GM12892 (cell line): ENCODE measurements at regions not wholly inside any gene's neighbourhood (a gene's known extent, or its start where the extent isn't known, plus 50 kb on each side); places are given as distances from the start of the nearest gene placed in this dataset.
A peak's percentile ranks its signal among the peaks of the same experiment; 100 is the strongest.

Experiments
- DNase-seq: peaks from one replicate; pipeline ENCODE4 v3.0.0; 2011; ENCODE audit not compliant: insufficient read length
- FAIRE-seq: peaks from 2 replicates; lab custom pipeline; 2011; peaks lifted over from hg19 to GRCh38; lab: Jason Lieb, UNC
- POLR2A ChIP-seq: IDR thresholded peaks from 2 replicates; pipeline ENCODE4 v1.6.1; 2011; ENCODE audit warnings: low read depth, low read length, control low read depth
- POLR2AphosphoS5 ChIP-seq: IDR thresholded peaks from 2 replicates; pipeline ENCODE4 v1.6.1; 2011; ENCODE audit warnings: low read depth, low read length, control low read depth
- TAF1 ChIP-seq: IDR thresholded peaks from 2 replicates; pipeline ENCODE4 v1.6.1; 2011; ENCODE audit warnings: low read depth, mild to moderate bottlenecking, control low read depth, low read length, borderline replicate concordance

DNA sequence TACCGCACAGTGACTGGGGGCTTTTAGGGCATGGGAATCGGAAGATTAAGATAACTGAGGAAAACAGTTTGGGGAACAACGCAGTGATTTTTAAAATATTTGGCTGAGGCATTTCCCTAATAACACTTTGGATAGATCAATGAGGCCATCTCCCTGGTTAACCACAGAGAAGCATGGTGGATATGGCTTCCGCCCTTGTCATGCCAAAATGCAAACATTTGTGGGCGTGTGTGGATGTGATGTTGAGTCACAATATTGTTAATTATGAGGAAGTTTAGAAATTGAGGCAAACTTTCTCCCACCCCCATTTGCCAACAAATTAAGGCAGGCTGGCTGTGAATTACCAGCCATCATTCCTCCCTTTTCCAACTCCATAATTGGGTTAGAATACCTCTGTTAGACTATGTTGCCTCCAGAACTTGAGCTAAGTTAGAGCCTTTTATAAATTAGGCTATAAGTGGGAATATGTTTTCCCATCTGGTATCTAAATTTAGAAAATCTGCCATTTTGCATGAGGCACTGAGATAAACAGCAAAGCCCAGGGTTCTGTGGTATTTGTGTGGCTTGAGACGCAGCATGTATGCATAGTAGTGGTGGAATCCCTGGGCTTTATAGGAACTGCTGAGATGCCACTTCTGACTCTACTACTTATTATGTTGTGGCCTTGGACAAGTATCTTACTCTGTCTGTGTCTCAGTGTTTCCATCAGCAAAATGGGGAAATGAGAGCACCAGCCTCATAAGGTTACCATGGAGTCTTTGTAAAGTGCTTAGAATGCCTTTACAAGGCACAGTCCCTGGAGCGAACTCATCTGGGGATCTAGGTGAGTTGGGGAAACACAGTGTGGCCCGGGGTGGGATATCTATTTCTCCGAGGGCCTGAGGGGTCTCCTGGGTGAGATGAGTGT, 154.6 kb downstream of the C1orf94 start:
- DNase-seq (no peak), FAIRE-seq (no peak)
- TF ChIP-seq POLR2AphosphoS5 (no peak), POLR2A (no peak), TAF1 (no peak)

DNA sequence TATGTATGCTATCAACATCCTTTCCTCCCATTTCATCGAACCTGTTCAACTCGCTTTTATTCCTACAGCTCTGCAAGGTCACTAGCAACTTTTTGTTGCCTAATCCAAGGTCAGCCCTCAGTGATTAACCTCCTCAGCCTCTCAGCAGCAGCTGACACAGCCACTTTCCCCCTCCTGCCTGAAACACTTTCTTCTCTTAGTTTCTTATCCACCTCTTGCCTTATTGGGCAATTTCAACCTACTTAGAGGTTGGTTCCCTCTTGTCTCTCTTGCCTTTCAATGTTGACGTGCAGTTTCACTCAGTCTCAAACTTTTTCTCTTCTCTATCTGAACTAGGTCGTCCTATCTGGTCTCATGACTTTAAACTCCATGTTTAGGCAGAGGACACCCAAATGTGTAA, 156.3 kb downstream of the C1orf94 start:
- DNase-seq (no peak), FAIRE-seq (no peak)
- TF ChIP-seq POLR2A (no peak), POLR2AphosphoS5 (no peak), TAF1 (no peak)

DNA sequence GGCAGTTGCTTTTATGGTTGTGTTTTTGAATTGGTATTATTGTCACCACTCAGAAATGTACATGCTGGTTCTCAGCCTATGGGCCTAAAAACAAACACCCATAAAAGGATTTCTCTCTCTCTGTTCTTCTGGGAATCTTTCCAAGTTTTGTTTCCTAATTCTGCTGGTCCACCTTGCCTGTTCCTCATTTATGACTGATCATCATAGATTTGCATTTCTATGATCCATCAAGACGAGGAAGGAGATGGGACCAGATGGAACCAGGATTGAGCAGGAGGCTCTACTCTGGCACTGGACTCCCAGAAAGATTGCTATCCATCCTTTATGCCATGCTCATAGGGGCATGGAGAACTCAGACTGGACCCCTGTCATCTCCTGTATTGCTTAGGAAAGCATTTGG, 162.2 kb downstream of the C1orf94 start:
- FAIRE-seq, result no peak
- TF ChIP-seq POLR2AphosphoS5 (no peak), POLR2A (no peak), TAF1 (no peak)
- no peak for DNase-seq

DNA sequence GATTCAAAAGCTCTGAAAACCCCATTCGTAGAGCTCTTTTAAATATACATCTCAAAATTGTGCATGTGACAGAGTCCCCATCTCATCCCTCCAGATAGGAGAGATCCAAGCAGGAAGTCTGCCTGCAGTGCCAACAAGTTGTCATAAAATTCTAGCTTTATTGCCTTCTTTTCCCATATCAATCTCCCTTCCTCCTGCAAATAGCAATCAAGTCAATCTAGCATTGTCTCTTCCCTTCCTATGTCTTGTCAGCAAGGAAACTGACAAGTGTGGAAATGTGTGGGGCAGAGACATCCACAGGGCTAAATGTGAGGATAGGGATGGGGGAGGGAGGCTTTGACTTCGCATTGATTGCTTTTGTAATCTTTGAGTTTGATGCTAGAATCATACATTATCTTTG, 165.2 kb downstream of the C1orf94 start:
- no peak for DNase-seq
- FAIRE-seq, result no peak

DNA sequence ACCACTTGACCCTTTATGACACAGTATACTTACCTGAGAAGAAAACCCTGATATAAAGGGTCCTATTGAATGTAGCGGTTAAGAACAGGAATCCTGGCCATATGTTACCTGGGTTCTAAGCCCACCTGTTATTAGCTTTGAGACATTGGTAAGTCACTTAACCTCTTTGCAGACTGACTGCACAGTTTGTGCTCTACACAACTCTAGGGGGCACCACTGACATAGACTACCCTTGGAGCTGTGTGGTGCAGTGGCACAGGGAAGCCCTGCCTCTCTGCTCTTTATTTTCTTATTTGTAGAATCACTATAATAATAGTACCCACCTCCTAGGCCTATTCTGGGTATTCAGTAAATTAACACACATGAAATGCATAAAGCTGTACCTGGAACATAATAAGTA, 165.6 kb downstream of the C1orf94 start:
- DNase-seq (no peak), FAIRE-seq (no peak)
- TF ChIP-seq POLR2AphosphoS5 (no peak), TAF1 (no peak), POLR2A (no peak)

More for the DNA sequence above, 165.2 kb downstream of the C1orf94 start:
- TF ChIP-seq POLR2A (no peak), TAF1 (no peak), POLR2AphosphoS5 (no peak)

DNA sequence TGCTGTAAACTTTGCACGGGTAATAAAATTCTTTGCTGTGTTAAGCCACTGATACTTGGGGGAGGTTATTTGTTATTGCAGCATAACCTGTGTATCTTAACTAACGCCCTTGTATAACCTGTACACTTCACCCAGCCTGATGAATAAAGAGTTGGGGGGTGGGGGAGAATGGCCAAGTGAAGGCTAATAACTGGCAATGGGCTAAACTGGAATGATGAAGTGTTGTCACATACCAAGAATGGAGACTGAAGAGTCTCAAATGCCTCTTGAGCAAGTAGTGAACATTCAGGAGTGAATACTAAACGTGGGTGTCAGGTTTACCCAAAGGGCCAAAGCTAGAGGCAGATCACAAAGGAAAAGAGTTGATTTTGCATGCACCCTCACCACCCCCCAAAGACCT, 169.4 kb downstream of the C1orf94 start:
- no peak for TF ChIP-seq TAF1
- no peak for TF ChIP-seq POLR2AphosphoS5
- FAIRE-seq (no peak), DNase-seq (no peak)

DNA sequence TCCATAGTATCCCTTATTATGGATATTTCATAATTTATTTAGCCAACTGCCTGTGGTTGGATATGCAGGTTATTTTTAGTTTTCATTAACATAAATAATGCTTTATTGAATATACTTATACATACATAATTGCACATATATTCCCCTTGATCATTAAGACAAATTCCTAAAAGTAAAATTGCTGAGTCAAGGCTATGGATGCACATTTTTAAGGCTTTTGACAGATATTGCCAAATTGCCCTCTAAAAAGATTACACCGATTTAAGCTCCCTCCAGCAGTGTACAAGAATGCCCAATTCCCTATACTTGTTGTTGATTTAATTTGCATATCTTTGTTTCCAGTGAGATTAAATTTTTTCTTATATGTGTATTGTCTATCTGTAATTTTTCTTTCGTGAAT, 176.7 kb downstream of the C1orf94 start:
- TF ChIP-seq POLR2A, result no peak
- TF ChIP-seq TAF1, result no peak
- no peak for TF ChIP-seq POLR2AphosphoS5
- FAIRE-seq, result no peak
- no peak for DNase-seq

DNA sequence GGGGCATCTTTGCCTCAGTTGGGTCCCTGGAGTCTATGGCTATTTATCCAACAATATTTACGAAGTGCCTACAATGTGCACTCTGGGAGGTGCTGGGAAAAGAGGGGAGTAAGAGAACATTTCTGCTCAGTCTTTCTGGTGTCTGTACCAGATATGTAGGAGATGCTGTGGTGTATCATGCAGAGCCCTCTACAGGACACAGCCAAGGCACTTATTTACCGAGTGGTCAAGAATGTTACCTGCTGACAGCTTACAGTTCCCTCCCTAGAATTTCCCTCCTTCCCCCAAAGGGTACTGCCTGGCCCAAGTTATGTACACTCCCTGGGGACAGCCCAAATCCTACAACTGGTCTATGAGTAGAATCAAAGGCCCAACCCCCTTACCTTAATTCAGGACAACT, 177.7 kb downstream of the C1orf94 start:
- TF ChIP-seq POLR2AphosphoS5 (no peak), POLR2A (no peak), TAF1 (no peak)
- DNase-seq (no peak), FAIRE-seq (no peak)

DNA sequence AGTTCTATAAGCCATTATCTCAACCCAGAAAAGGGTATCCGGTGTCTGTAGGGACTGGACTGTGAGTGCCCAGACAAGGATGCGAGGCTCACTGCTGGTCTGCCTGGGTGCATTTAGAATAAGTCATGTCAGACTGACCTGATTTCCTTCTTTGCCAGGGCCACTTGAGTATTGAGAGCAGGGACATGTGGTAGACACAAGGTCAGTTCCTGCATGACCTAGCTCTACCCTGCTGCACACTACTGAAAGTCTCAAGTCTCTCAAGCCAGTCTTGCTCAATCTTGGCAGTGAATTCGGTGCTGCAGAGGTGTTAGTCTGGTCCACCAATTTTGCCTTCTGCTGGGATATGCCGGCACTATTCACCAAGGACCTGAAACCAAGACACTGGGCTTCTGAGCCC, 180.1 kb downstream of the C1orf94 start:
- TF ChIP-seq POLR2AphosphoS5 (no peak), TAF1 (no peak), POLR2A (no peak)
- FAIRE-seq (no peak), DNase-seq (no peak)

DNA sequence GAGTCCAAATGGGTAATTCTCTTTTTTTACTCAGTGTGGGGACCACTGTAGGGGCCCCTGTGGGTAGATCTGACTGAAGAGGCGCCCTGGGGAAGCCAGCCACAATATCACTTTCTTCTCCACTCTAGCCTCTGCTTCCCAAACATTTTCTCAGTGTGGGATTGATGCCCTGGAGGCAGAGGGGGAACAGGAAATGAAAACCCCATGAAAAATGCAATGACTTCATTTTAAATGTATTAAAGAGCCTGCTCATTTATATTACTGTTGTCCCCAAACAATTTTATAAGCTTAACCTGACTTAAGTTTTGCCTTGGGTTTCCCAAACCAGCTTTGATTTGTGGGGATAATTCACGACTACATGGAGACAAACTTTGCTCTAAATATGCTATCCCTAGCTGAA, 181.9 kb downstream of the C1orf94 start:
- FAIRE-seq (no peak), DNase-seq (no peak)
- TF ChIP-seq POLR2AphosphoS5 (no peak), POLR2A (no peak), TAF1 (no peak)

DNA sequence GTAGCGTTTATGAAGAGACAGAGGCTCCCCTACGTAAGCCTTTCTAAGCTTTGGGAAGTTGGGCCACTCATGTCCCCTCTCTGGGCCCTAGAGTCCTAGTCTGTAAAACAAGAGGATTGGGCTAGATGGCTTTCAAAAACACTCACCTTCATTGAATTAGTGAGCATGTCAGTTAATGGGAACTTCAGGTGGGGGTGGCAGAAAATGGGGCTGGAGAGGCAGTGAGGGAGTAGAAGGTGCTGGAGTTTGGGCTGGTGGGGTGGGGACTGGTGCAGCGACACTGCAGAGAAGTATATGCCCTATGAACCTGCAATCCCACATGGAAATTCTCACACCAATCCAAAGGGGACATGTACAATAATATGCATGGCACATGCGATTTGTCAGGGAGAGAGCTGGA, 182.7 kb downstream of the C1orf94 start:
- no peak for DNase-seq
- no peak for TF ChIP-seq POLR2AphosphoS5
- TF ChIP-seq TAF1, result no peak
- TF ChIP-seq POLR2A, result no peak
- no peak for FAIRE-seq

DNA sequence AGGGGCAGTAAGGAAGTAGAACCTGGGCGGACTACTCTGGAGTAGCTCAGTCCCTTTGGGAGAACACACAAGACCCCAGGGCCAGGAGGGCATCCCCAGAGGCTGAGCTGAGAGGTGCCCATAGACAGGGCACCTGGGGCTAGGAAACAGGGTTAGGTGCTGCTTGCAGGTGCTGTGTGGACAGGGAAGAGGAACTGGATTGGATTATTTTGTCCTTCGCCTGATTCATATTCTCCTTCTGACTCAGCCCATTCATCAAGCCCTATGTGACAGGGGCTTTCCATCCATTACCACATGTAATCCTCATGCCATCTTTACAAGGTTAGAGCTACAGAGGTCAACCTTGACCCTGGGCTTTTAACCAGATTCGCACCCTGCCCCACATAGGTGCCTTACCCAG, 183.9 kb downstream of the C1orf94 start:
- FAIRE-seq (peak; percentile 93), DNase-seq (no peak)
- TF ChIP-seq TAF1 (no peak), POLR2A (0 out of 2 replicates have a peak, but pooled peaks have one; percentile 14), POLR2AphosphoS5 (peak; percentile 45; the same call in 1 of the 2 replicates)
